ENCODE measurements at regions not wholly inside any gene's neighbourhood (a gene's known extent, or its start where the extent isn't known, plus 50 kb on each side); places are given as distances from the start of the nearest gene placed in this dataset.

GRCh38 chr21:27827972-27828371 lies 861.1 kb upstream of the ADAMTS5 start:
- no peak for TF ChIP-seq SRSF7 (optimal IDR thresholded peaks at IDR 0.05; ENCODE audit: low read depth, low read length)
- TF ChIP-seq ATF3 (IDR thresholded peaks at IDR 0.05), result no peak
- TF ChIP-seq ATF3 (CRISPR knock-in tag; conservative IDR thresholded peaks at IDR 0.05), result no peak
- no peak for TF ChIP-seq C11orf30 (IDR thresholded peaks at IDR 0.05; ENCODE audit: low read depth)
- no peak for TF ChIP-seq CC2D1A (IDR thresholded peaks at IDR 0.05)
- no peak for TF ChIP-seq SNIP1 (IDR thresholded peaks at IDR 0.05; ENCODE audit: low read depth)
- TF ChIP-seq TCF3 (CRISPR knock-in tag; IDR thresholded peaks at IDR 0.05), result no peak
- TF ChIP-seq FOXP4 (CRISPR knock-in tag; IDR thresholded peaks at IDR 0.05; ENCODE audit: borderline replicate concordance), result no peak
- no peak for TF ChIP-seq TFAP4 (CRISPR knock-in tag; IDR thresholded peaks at IDR 0.05; ENCODE audit: borderline replicate concordance)
- TF ChIP-seq RAD21 (CRISPR knock-in tag; conservative IDR thresholded peaks at IDR 0.05 in 1 of 2, IDR thresholded peaks at IDR 0.05 in 1 of 2), result no peak
- TF ChIP-seq NCOR1 (IDR thresholded peaks at IDR 0.05), result no peak
- TF ChIP-seq ZBTB2 (IDR thresholded peaks at IDR 0.05), result no peak
- no peak for TF ChIP-seq NFYB (IDR thresholded peaks at IDR 0.05; ENCODE audit: extremely low read depth, insufficient read length)
- no peak for TF ChIP-seq SREBF2 (CRISPR knock-in tag; IDR thresholded peaks at IDR 0.05)
- no peak for TF ChIP-seq AFF4 (CRISPR knock-in tag; IDR thresholded peaks at IDR 0.05)
